DND-41 (cell line): ENCODE measurements at regions not wholly inside any gene's neighbourhood (a gene's known extent, or its start where the extent isn't known, plus 50 kb on each side); places are given as distances from the start of the nearest gene placed in this dataset.

Experiments
- ATAC-seq: fragments of 200-7000 bp; cut with Tn5 transposase; 3 replicates; pipeline ENCODE4 v1.9.1; 2021; ENCODE audit warnings: low read depth; ENCODE audit not compliant: insufficient read depth
- DNase-seq: peaks from one replicate; pipeline ENCODE4 v3.0.0-alpha.2; 2020
- H2AFZ ChIP-seq: 2 replicates; pipeline ENCODE4 v1.6.0; 2012; ENCODE audit warnings: low read depth, low read length
- H3K27ac ChIP-seq: 2 replicates; pipeline ENCODE4 v1.5.1; 2012; ENCODE audit warnings: low read length, inconsistent platforms
- H3K27me3 ChIP-seq: fragments of 200-600 bp; sonication (generic); 2 replicates; pipeline ENCODE4 v1.6.0; 2012; ENCODE audit warnings: low read length, mild to moderate bottlenecking, inconsistent platforms; ENCODE audit not compliant: insufficient read depth, poor library complexity
- H3K36me3 ChIP-seq: 2 replicates; pipeline ENCODE4 v1.5.1; 2012; ENCODE audit warnings: low read length, inconsistent platforms; ENCODE audit not compliant: insufficient read depth
- H3K4me1 ChIP-seq: 2 replicates; pipeline ENCODE4 v1.5.1; 2012; ENCODE audit warnings: mild to moderate bottlenecking, low read length; ENCODE audit not compliant: insufficient read depth
- H3K4me2 ChIP-seq: 2 replicates; pipeline ENCODE4 v1.6.0; 2012; ENCODE audit warnings: mild to moderate bottlenecking, moderate library complexity, low read length, inconsistent platforms; ENCODE audit not compliant: insufficient read depth
- H3K4me3 ChIP-seq, 2 experiments: fragments of 200-600 bp in 1 of 2; shearing (Covaris generic) in 1 of 2; 2 replicates each; pipeline ENCODE4 v1.5.1; 2012 to 2016; ENCODE audit warnings: inconsistent platforms in 2 of 2, low read length in 2 of 2, mild to moderate bottlenecking in 2 of 2, low read depth in 1 of 2, moderate library complexity in 1 of 2
- H3K79me2 ChIP-seq: 2 replicates; pipeline ENCODE4 v1.6.0; 2012; ENCODE audit warnings: low read length, inconsistent platforms; ENCODE audit not compliant: insufficient read depth
- H3K9ac ChIP-seq: 2 replicates; pipeline ENCODE4 v1.6.0; 2012; ENCODE audit warnings: low read depth, mild to moderate bottlenecking, inconsistent platforms, low read length, moderate library complexity
- H3K9me3 ChIP-seq: 2 replicates; pipeline ENCODE4 v1.5.1; 2012; ENCODE audit warnings: low read length, moderate library complexity, mild to moderate bottlenecking, inconsistent platforms; ENCODE audit not compliant: insufficient read depth, severe bottlenecking
- H4K20me1 ChIP-seq: 2 replicates; pipeline ENCODE4 v1.6.0; 2012; ENCODE audit warnings: low read length; ENCODE audit not compliant: insufficient read depth
- CTCF ChIP-seq: IDR thresholded peaks from 2 replicates; pipeline ENCODE4 v1.5.1; 2012; ENCODE audit warnings: borderline replicate concordance, low read length, moderate library complexity, mild to moderate bottlenecking; ENCODE audit not compliant: poor library complexity, severe bottlenecking; ENCODE audit errors: extremely low read depth
- EZH2 ChIP-seq: IDR thresholded peaks from 3 replicates; pipeline ENCODE4 v1.6.1; 2012; ENCODE audit warnings: borderline replicate concordance, low read depth, mild to moderate bottlenecking, moderate library complexity, low read length, inconsistent platforms; ENCODE audit not compliant: severe bottlenecking

DNA sequence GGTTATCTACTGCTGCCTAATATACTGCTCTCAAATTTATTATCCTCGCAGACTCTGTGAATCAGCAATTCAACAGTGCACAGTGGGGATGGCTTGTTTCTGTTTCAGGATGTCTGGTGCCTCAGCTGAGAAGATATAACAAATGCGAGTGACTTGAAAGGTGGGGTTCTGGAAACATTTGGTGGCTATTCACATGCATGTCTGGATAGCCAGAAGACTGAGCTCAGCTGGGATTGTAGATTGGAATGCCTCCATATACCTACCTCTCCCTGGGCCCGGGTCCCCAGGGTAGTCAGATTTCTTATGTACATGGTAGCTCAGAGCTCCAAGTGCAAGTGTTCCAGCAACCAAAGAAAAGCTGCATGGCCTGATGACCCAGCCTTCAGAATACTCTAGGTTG lies 176.3 kb downstream of the IER5 start:
- no peaks in the 10 kb centered on the region for H3K4me1 ChIP-seq
- H3K4me2 ChIP-seq = no peak overlapping the region
- DNase-seq (no peak), ATAC-seq (no peak)
- H4K20me1 ChIP-seq = no peaks in the 10 kb centered on the region
- no peaks in the 10 kb centered on the region for H3K9me3 ChIP-seq
- no peak for TF ChIP-seq CTCF
- no peak for TF ChIP-seq EZH2
- H3K27ac ChIP-seq = no peak overlapping the region
- H3K4me3 ChIP-seq = no peak overlapping the region
- no peaks in the 10 kb centered on the region for H3K36me3 ChIP-seq
- H2AFZ ChIP-seq = no peak overlapping the region
- no peak overlapping the region for H3K9ac ChIP-seq
- no peaks in the 10 kb centered on the region for H3K27me3 ChIP-seq
- no peaks in the 10 kb centered on the region for H3K79me2 ChIP-seq

DNA sequence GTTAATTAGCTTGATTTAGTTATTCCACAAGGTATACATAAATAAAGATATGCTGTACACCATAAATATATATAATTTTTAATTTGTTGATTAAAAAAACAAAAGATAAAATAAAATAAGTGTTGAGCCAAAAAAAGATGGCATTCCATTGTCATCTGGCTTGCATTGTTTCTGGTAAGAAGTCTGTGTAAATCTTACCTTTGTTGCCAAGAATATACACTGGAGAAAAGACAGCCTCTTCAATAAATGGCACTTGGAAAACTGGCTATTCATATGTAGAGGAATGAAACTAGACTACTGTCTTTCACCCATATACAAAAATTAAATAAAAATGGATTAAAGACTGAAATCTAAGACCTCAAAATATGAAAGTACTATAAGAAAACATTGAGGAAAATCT lies 196.5 kb downstream of the IER5 start:
- Histone ChIP-seq H3K36me3 (no peaks in the 10 kb centered on the region), H3K27ac (no peak overlapping the region), H3K4me1 (no peaks in the 10 kb centered on the region), H3K9me3 (peaks cover 16% of the 10 kb centered on the region), H3K27me3 (no peaks in the 10 kb centered on the region), H3K4me3 (no peak overlapping the region), H3K79me2 (no peaks in the 10 kb centered on the region), H3K9ac (no peak overlapping the region), H4K20me1 (no peaks in the 10 kb centered on the region), H3K4me2 (no peak overlapping the region), H2AFZ (no peak overlapping the region)
- ATAC-seq (no peak), DNase-seq (no peak)
- TF ChIP-seq EZH2 = no peak
- no peak for TF ChIP-seq CTCF

DNA sequence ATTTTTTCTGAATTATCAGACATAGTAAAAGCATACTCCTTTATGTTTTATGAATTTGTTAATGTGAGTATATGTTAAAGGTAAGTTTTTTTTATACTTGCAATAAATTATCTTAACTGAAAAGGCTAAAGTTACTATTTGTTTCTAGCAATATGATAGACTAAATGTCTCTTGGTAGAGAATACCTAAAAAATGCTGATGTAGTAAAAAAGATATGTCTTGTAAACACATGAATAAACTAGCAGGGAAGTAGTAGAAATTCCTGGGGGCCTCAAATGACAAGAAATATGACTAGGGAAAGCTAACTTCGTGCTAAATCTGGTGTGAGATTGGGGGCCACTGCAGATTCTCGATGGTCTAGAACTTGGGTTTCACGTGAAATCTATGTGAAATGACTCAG lies 188.1 kb upstream of the CACNA1E start:
- H3K4me1 ChIP-seq = no peaks in the 10 kb centered on the region
- H3K9me3 ChIP-seq = no peaks in the 10 kb centered on the region
- ATAC-seq (no peak), DNase-seq (no peak)
- H3K79me2 ChIP-seq = no peaks in the 10 kb centered on the region
- no peak overlapping the region for H3K9ac ChIP-seq
- H3K4me2 ChIP-seq = no peak overlapping the region
- no peaks in the 10 kb centered on the region for H3K36me3 ChIP-seq
- H3K27me3 ChIP-seq = peaks cover 17% of the 10 kb centered on the region
- no peak overlapping the region for H3K4me3 ChIP-seq
- no peak overlapping the region for H3K27ac ChIP-seq
- no peaks in the 10 kb centered on the region for H4K20me1 ChIP-seq
- no peak overlapping the region for H2AFZ ChIP-seq
- TF ChIP-seq CTCF (no peak), EZH2 (no peak)

- Histone ChIP-seq H3K79me2 (no peaks in the 10 kb centered on the region), H3K36me3 (no peaks in the 10 kb centered on the region), H3K9me3 (no peaks in the 10 kb centered on the region), H2AFZ (no peak overlapping the region), H3K27ac (no peak overlapping the region), H3K4me3 (no peak overlapping the region), H3K27me3 (peaks cover 16% of the 10 kb centered on the region), H3K4me1 (no peaks in the 10 kb centered on the region), H3K9ac (no peak overlapping the region), H3K4me2 (no peak overlapping the region), H4K20me1 (no peaks in the 10 kb centered on the region)
- TF ChIP-seq EZH2 (no peak), CTCF (no peak)
- ATAC-seq (no peak), DNase-seq (no peak)
Observed at GRCh38 chr1:181296180-181296579, 187.1 kb upstream of the CACNA1E start.
